Psoas muscle (tissue), 7 donors: ENCODE measurements at regions not wholly inside any gene's neighbourhood (a gene's known extent, or its start where the extent isn't known, plus 50 kb on each side); places are given as distances from the start of the nearest gene placed in this dataset.

Experiments
- ATAC-seq, 4 donors: fragments of 200-7000 bp; cut with Tn5 transposase; one replicate each; pipeline ENCODE4 v1.9.1; 2020; ENCODE audit warnings: moderate library complexity in 3 of 4, mild to moderate bottlenecking in 2 of 4
- DNase-seq, 2 donors: peaks; one replicate each; pipeline ENCODE4 v3.0.0-alpha.2; 2020
- H3K27ac ChIP-seq: fragments of 200-600 bp; one replicate; pipeline ENCODE4 v1.8.0; 2022
- H3K27me3 ChIP-seq, 3 donors: fragments of 200-600 bp in 1 of 3; one replicate each; pipeline versions ENCODE4 v1.6.1 to v1.8.0; 2013 to 2022; ENCODE audit warnings: low read length in 2 of 3, mild to moderate bottlenecking in 2 of 3, moderate library complexity in 1 of 3; ENCODE audit not compliant: insufficient read depth in 3 of 3
- H3K36me3 ChIP-seq, 2 donors: fragments of 200-600 bp in 1 of 2; one replicate each; pipeline versions ENCODE4 v1.6.1 to v1.8.0; 2013 to 2022; ENCODE audit warnings: low read depth in 1 of 2, mild to moderate bottlenecking in 1 of 2, moderate library complexity in 1 of 2; ENCODE audit not compliant: insufficient read depth in 1 of 2
- H3K4me1 ChIP-seq: fragments of 200-600 bp; one replicate; pipeline ENCODE4 v1.8.0; 2022
- H3K4me3 ChIP-seq: fragments of 200-600 bp; one replicate; pipeline ENCODE4 v1.8.0; 2022; ENCODE audit warnings: mild to moderate bottlenecking
- H3K9me3 ChIP-seq: fragments of 200-600 bp; one replicate; pipeline ENCODE4 v1.8.0; 2022
- WGBS, 3 donors: extraction: QIAGEN DNeasy Blood & Tissue Kit; methylation state at CpG; one replicate each; pipeline versions ENCODE4 v1.1.6 to v1.1.7; 2013; 5-methylcytosine and 5-hydroxymethylcytosine counted together
- intact Hi-C, 2 donors: fragments of 100-400 bp; cut with DNase I; formaldehyde crosslinking; loops; one replicate each; pipeline versions ENCODE4 v1.11.0 to v1.14.2; 2022
- TF ChIP-seq, protein P1 (sequence below): fragments of 200-600 bp; IDR thresholded peaks from one replicate; pipeline ENCODE4 v1.8.0; 2022; ENCODE audit warnings: antibody characterized with exemption
- donor health status: healthy with polysubstance abuse.
- donor health status: DM: no; HTN: no; CAD: no; lungs with moderate emphysema.
- donor health status: Bipolar disorder and iron deficiency.
- donor health status: healthy.
- donor health status: DM: yes; HTN: yes; CAD: no.
- donor health status: DM: no; HTN: no; CAD: no.
- donor health status: DM: yes; HTN: yes; CAD: no.

DNA sequence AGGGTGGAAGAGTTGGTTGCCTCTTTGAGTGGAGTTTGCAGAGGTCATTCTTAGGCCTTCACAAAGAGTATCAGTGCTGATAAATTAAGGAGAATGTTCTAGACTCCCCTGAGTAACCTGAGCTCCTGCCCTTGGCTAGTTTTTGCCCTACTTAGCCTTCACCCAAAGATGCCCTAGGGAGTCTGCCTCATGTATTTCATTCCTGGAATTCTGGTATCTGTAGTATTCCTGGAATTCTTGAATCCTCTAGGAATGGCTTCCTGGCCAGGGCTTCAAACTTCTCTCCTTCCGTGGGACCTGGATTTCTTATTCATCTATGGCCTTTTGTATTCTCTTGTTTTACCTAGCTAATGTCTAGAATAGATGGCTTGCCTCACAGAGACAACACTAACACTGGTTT lies 701.1 kb downstream of the NOVA1 start:
- intact Hi-C loops: no loop called here
- Histone ChIP-seq H3K27ac (no peak overlapping the region), H3K36me3 (no peaks in the 10 kb centered on the region), H3K27me3 (no peaks in the 10 kb centered on the region), H3K4me1 (no peaks in the 10 kb centered on the region), H3K9me3 (no peaks in the 10 kb centered on the region), H3K4me3 (no peak overlapping the region)
- ATAC-seq (no peak), DNase-seq (no peak)
- 43 to 75% (median 60%) methylated on average over 1 of the region's 1 CpG for WGBS, 3 donors
- TF ChIP-seq, protein P1, sequence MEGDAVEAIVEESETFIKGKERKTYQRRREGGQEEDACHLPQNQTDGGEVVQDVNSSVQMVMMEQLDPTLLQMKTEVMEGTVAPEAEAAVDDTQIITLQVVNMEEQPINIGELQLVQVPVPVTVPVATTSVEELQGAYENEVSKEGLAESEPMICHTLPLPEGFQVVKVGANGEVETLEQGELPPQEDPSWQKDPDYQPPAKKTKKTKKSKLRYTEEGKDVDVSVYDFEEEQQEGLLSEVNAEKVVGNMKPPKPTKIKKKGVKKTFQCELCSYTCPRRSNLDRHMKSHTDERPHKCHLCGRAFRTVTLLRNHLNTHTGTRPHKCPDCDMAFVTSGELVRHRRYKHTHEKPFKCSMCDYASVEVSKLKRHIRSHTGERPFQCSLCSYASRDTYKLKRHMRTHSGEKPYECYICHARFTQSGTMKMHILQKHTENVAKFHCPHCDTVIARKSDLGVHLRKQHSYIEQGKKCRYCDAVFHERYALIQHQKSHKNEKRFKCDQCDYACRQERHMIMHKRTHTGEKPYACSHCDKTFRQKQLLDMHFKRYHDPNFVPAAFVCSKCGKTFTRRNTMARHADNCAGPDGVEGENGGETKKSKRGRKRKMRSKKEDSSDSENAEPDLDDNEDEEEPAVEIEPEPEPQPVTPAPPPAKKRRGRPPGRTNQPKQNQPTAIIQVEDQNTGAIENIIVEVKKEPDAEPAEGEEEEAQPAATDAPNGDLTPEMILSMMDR: no peak

DNA sequence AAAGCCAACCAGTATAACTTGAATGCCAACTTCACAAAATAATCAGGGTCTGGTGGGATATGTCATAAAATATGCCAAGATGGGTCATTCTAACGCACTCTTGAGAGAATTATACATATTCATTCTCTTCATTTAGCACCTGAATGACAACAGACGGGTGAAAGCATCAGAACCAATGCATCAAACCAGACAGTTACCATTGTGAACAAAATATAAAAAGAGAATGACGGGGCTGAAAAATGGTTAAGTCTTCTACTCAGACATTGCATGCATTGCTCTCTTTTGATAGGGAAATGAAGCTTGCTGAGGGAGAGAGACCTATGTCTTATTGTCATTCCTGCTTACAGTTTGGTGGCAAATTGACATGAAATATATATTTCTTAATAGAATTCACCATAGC lies 702.1 kb downstream of the NOVA1 start:
- TF ChIP-seq, protein P1: no peak
- no peaks in the 10 kb centered on the region for H3K4me1 ChIP-seq
- 80 to 82% (median 81%) methylated on average over 3 of the region's 3 CpGs for WGBS, 3 donors
- no peaks in the 10 kb centered on the region for H3K36me3 ChIP-seq
- intact Hi-C loops: no loop called here
- H3K9me3 ChIP-seq: no peaks in the 10 kb centered on the region
- DNase-seq (no peak), ATAC-seq (no peak)
- no peak overlapping the region for H3K27ac ChIP-seq
- no peaks in the 10 kb centered on the region for H3K27me3 ChIP-seq
- H3K4me3 ChIP-seq: no peak overlapping the region

DNA sequence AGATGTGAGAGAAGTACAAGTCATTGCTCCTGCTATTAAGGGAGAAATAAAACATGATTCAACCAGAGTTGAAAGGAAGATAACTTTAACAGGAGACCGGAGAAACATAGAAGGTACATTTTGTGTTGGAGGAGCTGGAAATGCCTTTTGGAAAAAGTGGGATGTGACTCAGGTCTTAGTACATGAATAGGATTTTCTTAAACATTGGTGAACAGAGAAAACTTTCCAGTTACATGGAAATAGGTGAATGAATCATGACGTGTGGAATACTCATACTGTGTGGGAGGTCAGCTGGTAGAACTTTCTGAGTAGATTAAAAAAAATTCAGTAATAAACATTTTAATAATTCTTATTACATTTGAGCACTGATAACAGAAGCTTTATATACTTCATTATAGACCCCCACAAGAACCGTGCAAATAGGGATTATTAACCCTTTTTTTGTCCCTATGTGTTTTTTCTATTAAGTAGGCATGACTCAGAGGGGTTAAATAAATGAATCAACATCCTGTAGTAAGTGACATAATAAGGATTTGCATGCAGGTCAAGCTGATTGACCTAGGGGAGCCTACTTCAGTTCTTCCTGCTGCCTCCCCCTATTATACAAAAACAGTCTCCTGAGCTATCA lies 710.5 kb downstream of the NOVA1 start:
- Histone ChIP-seq H3K36me3 (no peaks in the 10 kb centered on the region), H3K4me1 (no peaks in the 10 kb centered on the region), H3K27me3 (no peaks in the 10 kb centered on the region), H3K4me3 (no peak overlapping the region), H3K9me3 (no peaks in the 10 kb centered on the region), H3K27ac (no peak overlapping the region)
- TF ChIP-seq, protein P1: no peak
- no peak for DNase-seq
- intact Hi-C loops: no loop called here
- no peak for ATAC-seq
- 55 to 60% (median 56%) methylated on average over 3 of the region's 3 CpGs for WGBS, 3 donors

DNA sequence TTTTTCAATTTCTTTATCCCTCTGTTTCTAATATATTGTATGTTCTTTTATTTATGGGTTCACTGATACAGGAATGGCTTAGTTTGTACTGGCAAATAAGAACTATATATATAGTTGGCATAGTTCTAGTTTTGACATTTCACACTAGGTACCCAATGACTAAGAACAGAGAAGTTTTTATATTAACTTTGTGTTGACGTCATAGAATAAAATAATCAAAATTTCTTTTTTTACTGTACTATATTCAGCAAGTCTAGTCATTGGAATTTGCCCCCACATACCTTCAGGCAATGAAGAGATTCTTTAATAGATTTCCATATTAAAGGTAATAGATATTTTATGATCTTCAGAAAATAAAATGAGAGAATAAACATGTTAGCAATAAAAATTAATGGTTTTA lies 713.2 kb downstream of the NOVA1 start:
- H3K27me3 ChIP-seq: no peaks in the 10 kb centered on the region
- intact Hi-C loops: no loop called here
- 88 to 93% (median 89%) methylated on average over 1 of the region's 1 CpG for WGBS, 3 donors

More for the DNA sequence above, 713.2 kb downstream of the NOVA1 start:
- H3K27ac ChIP-seq: no peak overlapping the region
- H3K36me3 ChIP-seq: no peaks in the 10 kb centered on the region
- H3K4me1 ChIP-seq: no peaks in the 10 kb centered on the region
- H3K9me3 ChIP-seq: no peaks in the 10 kb centered on the region
- ATAC-seq (no peak), DNase-seq (no peak)
- no peak overlapping the region for H3K4me3 ChIP-seq
- TF ChIP-seq, protein P1: no peak
